ENCODE measurements at regions not wholly inside any gene's neighbourhood (a gene's known extent, or its start where the extent isn't known, plus 50 kb on each side); places are given as distances from the start of the nearest gene placed in this dataset.

DNA sequence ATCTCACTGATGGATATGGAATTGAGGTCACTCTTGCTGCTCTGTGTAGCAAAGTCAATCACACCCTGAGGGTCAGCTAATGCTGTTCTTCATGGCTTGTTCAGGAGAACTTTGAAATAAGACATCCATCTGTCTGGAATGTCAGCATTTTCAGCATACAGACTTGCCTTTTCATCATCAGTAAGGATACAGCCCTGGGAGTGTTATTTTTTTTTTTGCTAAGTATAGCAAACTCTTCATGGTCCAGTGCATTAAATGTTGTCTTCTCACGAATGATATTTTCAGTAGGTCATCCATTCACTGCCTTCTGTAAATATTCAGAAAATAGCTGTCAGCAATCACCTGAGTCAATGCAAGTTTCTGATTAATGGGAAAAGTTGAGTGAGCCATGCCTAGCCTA lies 268.8 kb upstream of the SMIM31 start:
- Histone ChIP-seq H2BK120ac (ENCODE audit: low read depth, low read length, poor library complexity, severe bottlenecking) (no peak overlapping the region), H3K9ac (ENCODE audit: extremely low read depth, insufficient read length, low read length) (no peak overlapping the region), H2BK12ac (ENCODE audit: insufficient read length, low read depth, low read length) (no peak overlapping the region), H2AK5ac (ENCODE audit: insufficient read length, low read length) (no peak overlapping the region), H3K27ac (ENCODE audit: insufficient read length, low read depth, low read length) (no peak overlapping the region), H4K5ac (ENCODE audit: insufficient read length, low read depth, low read length) (no peak overlapping the region), H2BK20ac (ENCODE audit: low read depth, low read length, poor library complexity, severe bottlenecking) (no peak overlapping the region), H3K14ac (ENCODE audit: insufficient read depth, low read length) (no peak overlapping the region), H3T11ph (ENCODE audit: low read length) (no peak overlapping the region), H3K4ac (ENCODE audit: low read depth, low read length) (no peak overlapping the region), H4K91ac (ENCODE audit: insufficient read length, low read depth, low read length) (no peak overlapping the region), H2AFZ (ENCODE audit: low read length) (no peak overlapping the region), H3K23ac (ENCODE audit: insufficient read length, low read depth, low read length) (no peak overlapping the region), H4K8ac (replicated peaks; ENCODE audit: insufficient read length, low read depth, low read length) (no peak overlapping the region), H3K23me2 (ENCODE audit: insufficient read length, low read depth, low read length, poor library complexity, severe bottlenecking) (no peaks in the 10 kb centered on the region), H3K9me3 (ENCODE audit: control insufficient read depth, low read depth, low read length) (no peaks in the 10 kb centered on the region), H3K27me3 (ENCODE audit: insufficient read depth, low read length) (no peaks in the 10 kb centered on the region), H4K20me1 (ENCODE audit: control insufficient read depth, insufficient read depth, insufficient read length) (no peaks in the 10 kb centered on the region), H3K79me2 (ENCODE audit: insufficient read depth, low read length) (no peaks in the 10 kb centered on the region), H3K79me1 (ENCODE audit: insufficient read depth, low read depth, low read length, poor library complexity, severe bottlenecking) (no peaks in the 10 kb centered on the region), H3K4me2 (ENCODE audit: insufficient read depth, insufficient read length, low read length) (no peak overlapping the region), H3K18ac (ENCODE audit: insufficient read length, low read depth, low read length) (no peak overlapping the region), H3K56ac (ENCODE audit: insufficient read length, low read depth, low read length) (no peak overlapping the region), H2BK5ac (ENCODE audit: insufficient read length, low read length) (no peak overlapping the region), H2BK15ac (ENCODE audit: low read depth, low read length) (no peak overlapping the region), H3K4me1 (ENCODE audit: insufficient read depth, low read length) (no peaks in the 10 kb centered on the region)
- Mint-ChIP-seq H3K4me3 (no peak overlapping the region), H3K27me3 (ENCODE audit: low read depth) (no peaks in the 10 kb centered on the region), H3K4me1 (peaks cover 2 to 5% of the 10 kb centered on the region in 2 experiments; a peak in 1 of 4 replicates), H3K9me3 (no peaks in the 10 kb centered on the region), H3K27ac (no peak overlapping the region), H3K36me3 (ENCODE audit: insufficient read depth in 1 of 3, low read depth in 3 of 3) (no peaks in the 10 kb centered on the region)
- DNase-seq: no peak
- TF ChIP-seq, protein P1, sequence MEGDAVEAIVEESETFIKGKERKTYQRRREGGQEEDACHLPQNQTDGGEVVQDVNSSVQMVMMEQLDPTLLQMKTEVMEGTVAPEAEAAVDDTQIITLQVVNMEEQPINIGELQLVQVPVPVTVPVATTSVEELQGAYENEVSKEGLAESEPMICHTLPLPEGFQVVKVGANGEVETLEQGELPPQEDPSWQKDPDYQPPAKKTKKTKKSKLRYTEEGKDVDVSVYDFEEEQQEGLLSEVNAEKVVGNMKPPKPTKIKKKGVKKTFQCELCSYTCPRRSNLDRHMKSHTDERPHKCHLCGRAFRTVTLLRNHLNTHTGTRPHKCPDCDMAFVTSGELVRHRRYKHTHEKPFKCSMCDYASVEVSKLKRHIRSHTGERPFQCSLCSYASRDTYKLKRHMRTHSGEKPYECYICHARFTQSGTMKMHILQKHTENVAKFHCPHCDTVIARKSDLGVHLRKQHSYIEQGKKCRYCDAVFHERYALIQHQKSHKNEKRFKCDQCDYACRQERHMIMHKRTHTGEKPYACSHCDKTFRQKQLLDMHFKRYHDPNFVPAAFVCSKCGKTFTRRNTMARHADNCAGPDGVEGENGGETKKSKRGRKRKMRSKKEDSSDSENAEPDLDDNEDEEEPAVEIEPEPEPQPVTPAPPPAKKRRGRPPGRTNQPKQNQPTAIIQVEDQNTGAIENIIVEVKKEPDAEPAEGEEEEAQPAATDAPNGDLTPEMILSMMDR (conservative IDR thresholded peaks at IDR 0.05): no peak
- no CpG with 5 or more reads among the region's 1 CpG for WGBS (ENCODE audit: extremely low coverage, insufficient read length, low lambda C conversion rate)
